GM12872 (cell line): ENCODE measurements at regions not wholly inside any gene's neighbourhood (a gene's known extent, or its start where the extent isn't known, plus 50 kb on each side); places are given as distances from the start of the nearest gene placed in this dataset.

ENCODE experiments used
- CTCF ChIP-seq: IDR thresholded peaks from 3 replicates; pipeline ENCODE4 v1.5.1; 2011; ENCODE audit warnings: low read depth, mild to moderate bottlenecking, low read length, moderate library complexity; ENCODE audit not compliant: insufficient read depth

GRCh38 chr4:26009502-26009901, 95.5 kb downstream of the SMIM20 start:
- TF ChIP-seq CTCF, result no peak

GRCh38 chr4:26010304-26010703, 96.3 kb downstream of the SMIM20 start:
- no peak for TF ChIP-seq CTCF

- no peak for TF ChIP-seq CTCF
Observed at GRCh38 chr4:26013629-26014028, 99.6 kb downstream of the SMIM20 start.

- no peak for TF ChIP-seq CTCF
Observed at GRCh38 chr4:26015133-26015651, 101.2 kb downstream of the SMIM20 start.

- no peak for TF ChIP-seq CTCF
Observed at GRCh38 chr4:26015906-26016305, 101.9 kb downstream of the SMIM20 start.

- TF ChIP-seq CTCF, result no peak
Observed at GRCh38 chr4:26017531-26017930, 103.5 kb downstream of the SMIM20 start.

- no peak for TF ChIP-seq CTCF
Observed at GRCh38 chr4:26020083-26020668, 106.2 kb downstream of the SMIM20 start.

- no peak for TF ChIP-seq CTCF
Observed at GRCh38 chr4:26020881-26021280, 106.9 kb downstream of the SMIM20 start.
